ENCODE measurements at regions not wholly inside any gene's neighbourhood (a gene's known extent, or its start where the extent isn't known, plus 50 kb on each side); places are given as distances from the start of the nearest gene placed in this dataset.
"Not testable (repeated sequence)": the region's sequence is repeated elsewhere in the genome, so short reads cannot be mapped to it uniquely, and the experiment has no call there.

- no peak for DNase-seq (ENCODE audit: low read depth)
- H3K4me3 ChIP-seq (ENCODE audit: low read depth, low read length): no peak overlapping the region
- no peak for TF ChIP-seq CTCF (conservative IDR thresholded peaks at IDR 0.05; ENCODE audit: low read depth, low read length)
Measured at GRCh38 chr10:121134711-121135110, 283.5 kb downstream of the WDR11 start.

DNA sequence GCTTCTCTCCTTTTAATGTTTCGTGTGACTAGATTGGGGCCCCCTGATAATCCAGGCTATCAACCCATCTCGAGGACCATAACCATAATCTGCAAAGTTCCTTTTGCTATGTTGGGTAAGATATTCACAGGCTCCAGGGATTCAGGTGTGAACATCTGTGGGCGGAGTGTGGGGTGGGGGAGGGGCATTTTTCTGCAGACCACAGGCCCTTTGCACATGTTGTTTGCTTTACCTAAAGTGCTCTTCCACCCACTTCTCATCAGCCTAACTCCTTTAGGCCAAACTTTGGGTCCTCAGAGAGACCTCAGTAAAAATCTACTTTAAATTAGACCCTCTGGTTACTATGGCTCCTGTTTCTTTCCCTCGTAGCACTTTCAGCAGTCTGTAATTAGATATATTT, 284.4 kb downstream of the WDR11 start:
- TF ChIP-seq CTCF (conservative IDR thresholded peaks at IDR 0.05; ENCODE audit: low read depth, low read length): no peak
- no peak for DNase-seq (ENCODE audit: low read depth)

DNA sequence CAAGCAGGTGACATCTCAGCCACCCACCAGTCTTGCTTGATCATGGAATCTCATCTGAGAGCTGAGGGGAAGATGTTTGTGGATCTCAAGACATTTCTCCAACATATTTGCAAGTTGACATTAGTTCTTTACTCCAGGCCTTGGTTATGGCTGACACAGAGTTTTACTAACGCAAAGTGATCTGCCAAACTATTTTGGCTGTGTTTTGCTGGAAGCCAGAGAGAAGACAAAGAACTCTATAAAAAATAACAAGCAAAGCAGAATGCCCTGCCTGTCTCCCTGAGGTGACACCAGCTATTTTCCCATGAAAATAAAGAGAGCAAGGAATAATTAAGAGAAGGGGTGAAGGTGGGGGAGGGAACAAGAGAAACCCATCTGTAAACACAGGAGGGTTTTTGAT, 286.4 kb downstream of the WDR11 start:
- H3K4me3 ChIP-seq (ENCODE audit: low read depth, low read length): no peak overlapping the region
- no peak for TF ChIP-seq CTCF (conservative IDR thresholded peaks at IDR 0.05; ENCODE audit: low read depth, low read length)
- DNase-seq (ENCODE audit: low read depth): no peak

More for the DNA sequence above, 284.4 kb downstream of the WDR11 start:
- H3K4me3 ChIP-seq (ENCODE audit: low read depth, low read length): no peak overlapping the region

GRCh38 chr10:121138112-121138860, 287.1 kb downstream of the WDR11 start:
- DNase-seq (ENCODE audit: low read depth): no peak
- no peak overlapping the region for H3K4me3 ChIP-seq (ENCODE audit: low read depth, low read length)
- no peak for TF ChIP-seq CTCF (conservative IDR thresholded peaks at IDR 0.05; ENCODE audit: low read depth, low read length)

GRCh38 chr10:121138918-121139317, 287.8 kb downstream of the WDR11 start:
- no peak for TF ChIP-seq CTCF (conservative IDR thresholded peaks at IDR 0.05; ENCODE audit: low read depth, low read length)
- no peak for DNase-seq (ENCODE audit: low read depth)
- no peak overlapping the region for H3K4me3 ChIP-seq (ENCODE audit: low read depth, low read length)

GRCh38 chr10:121145802-121146395, 294.7 kb downstream of the WDR11 start:
- not testable (repeated sequence) for H3K4me3 ChIP-seq (ENCODE audit: low read depth, low read length); DNase-seq (ENCODE audit: low read depth)

- H3K4me3 ChIP-seq (ENCODE audit: low read depth, low read length): no peak overlapping the region
- DNase-seq (ENCODE audit: low read depth): no peak
- TF ChIP-seq CTCF (conservative IDR thresholded peaks at IDR 0.05; ENCODE audit: low read depth, low read length): no peak
Measured at GRCh38 chr10:121148921-121149320, 297.8 kb downstream of the WDR11 start.

All from choroid plexus epithelial cell (primary cell).